ENCODE measurements at regions not wholly inside any gene's neighbourhood (a gene's known extent, or its start where the extent isn't known, plus 50 kb on each side); places are given as distances from the start of the nearest gene placed in this dataset.

DNA sequence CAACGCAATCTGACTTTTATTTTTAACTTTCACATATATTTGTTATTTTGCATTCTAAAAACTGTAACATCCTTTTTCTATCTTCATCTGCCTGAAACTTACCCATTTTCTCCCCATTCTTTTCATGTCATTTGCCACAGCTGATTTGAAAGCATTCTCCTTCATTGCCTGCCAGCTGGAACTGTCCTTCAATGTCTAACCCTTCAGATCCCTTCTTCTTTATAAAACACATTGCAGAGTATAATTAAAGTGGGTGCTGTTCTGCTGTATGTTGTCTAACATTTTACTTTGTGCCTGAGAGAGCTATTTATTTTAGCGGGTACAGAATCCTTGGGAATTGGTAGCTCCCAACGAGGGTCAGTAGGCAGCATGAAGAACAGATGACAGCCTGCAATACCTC is 827.4 kb downstream of the IGSF11 start:
- no peak for ATAC-seq
- 0 out of 2 replicates have a peak, but pooled peaks have one; percentile 37 for TF ChIP-seq TCF4 (CRISPR knock-in tag; IDR thresholded peaks at IDR 0.05; ENCODE audit: borderline replicate concordance)
- no peak for TF ChIP-seq POU6F1 (CRISPR knock-in tag; IDR thresholded peaks at IDR 0.05; ENCODE audit: borderline replicate concordance, low read depth)
- TF ChIP-seq, protein P1, sequence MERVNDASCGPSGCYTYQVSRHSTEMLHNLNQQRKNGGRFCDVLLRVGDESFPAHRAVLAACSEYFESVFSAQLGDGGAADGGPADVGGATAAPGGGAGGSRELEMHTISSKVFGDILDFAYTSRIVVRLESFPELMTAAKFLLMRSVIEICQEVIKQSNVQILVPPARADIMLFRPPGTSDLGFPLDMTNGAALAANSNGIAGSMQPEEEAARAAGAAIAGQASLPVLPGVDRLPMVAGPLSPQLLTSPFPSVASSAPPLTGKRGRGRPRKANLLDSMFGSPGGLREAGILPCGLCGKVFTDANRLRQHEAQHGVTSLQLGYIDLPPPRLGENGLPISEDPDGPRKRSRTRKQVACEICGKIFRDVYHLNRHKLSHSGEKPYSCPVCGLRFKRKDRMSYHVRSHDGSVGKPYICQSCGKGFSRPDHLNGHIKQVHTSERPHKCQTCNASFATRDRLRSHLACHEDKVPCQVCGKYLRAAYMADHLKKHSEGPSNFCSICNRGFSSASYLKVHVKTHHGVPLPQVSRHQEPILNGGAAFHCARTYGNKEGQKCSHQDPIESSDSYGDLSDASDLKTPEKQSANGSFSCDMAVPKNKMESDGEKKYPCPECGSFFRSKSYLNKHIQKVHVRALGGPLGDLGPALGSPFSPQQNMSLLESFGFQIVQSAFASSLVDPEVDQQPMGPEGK (CRISPR knock-in tag; IDR thresholded peaks at IDR 0.05; ENCODE audit: borderline replicate concordance) = no peak
- TF ChIP-seq, protein P2, sequence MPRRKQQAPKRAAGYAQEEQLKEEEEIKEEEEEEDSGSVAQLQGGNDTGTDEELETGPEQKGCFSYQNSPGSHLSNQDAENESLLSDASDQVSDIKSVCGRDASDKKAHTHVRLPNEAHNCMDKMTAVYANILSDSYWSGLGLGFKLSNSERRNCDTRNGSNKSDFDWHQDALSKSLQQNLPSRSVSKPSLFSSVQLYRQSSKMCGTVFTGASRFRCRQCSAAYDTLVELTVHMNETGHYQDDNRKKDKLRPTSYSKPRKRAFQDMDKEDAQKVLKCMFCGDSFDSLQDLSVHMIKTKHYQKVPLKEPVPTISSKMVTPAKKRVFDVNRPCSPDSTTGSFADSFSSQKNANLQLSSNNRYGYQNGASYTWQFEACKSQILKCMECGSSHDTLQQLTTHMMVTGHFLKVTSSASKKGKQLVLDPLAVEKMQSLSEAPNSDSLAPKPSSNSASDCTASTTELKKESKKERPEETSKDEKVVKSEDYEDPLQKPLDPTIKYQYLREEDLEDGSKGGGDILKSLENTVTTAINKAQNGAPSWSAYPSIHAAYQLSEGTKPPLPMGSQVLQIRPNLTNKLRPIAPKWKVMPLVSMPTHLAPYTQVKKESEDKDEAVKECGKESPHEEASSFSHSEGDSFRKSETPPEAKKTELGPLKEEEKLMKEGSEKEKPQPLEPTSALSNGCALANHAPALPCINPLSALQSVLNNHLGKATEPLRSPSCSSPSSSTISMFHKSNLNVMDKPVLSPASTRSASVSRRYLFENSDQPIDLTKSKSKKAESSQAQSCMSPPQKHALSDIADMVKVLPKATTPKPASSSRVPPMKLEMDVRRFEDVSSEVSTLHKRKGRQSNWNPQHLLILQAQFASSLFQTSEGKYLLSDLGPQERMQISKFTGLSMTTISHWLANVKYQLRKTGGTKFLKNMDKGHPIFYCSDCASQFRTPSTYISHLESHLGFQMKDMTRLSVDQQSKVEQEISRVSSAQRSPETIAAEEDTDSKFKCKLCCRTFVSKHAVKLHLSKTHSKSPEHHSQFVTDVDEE (CRISPR knock-in tag; IDR thresholded peaks at IDR 0.05) = no peak
- no peak for TF ChIP-seq ISL1 (CRISPR knock-in tag; IDR thresholded peaks at IDR 0.05)
- TF ChIP-seq GLIS3 (CRISPR knock-in tag; IDR thresholded peaks at IDR 0.05) = no peak
- no peak for TF ChIP-seq TOX (CRISPR knock-in tag; IDR thresholded peaks at IDR 0.05; ENCODE audit: borderline replicate concordance)
- no peak for TF ChIP-seq OSR1 (CRISPR knock-in tag; IDR thresholded peaks at IDR 0.05)
- TF ChIP-seq, protein P3, sequence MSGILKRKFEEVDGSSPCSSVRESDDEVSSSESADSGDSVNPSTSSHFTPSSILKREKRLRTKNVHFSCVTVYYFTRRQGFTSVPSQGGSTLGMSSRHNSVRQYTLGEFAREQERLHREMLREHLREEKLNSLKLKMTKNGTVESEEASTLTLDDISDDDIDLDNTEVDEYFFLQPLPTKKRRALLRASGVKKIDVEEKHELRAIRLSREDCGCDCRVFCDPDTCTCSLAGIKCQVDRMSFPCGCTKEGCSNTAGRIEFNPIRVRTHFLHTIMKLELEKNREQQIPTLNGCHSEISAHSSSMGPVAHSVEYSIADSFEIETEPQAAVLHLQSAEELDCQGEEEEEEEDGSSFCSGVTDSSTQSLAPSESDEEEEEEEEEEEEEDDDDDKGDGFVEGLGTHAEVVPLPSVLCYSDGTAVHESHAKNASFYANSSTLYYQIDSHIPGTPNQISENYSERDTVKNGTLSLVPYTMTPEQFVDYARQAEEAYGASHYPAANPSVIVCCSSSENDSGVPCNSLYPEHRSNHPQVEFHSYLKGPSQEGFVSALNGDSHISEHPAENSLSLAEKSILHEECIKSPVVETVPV (CRISPR knock-in tag; IDR thresholded peaks at IDR 0.05) = no peak

DNA sequence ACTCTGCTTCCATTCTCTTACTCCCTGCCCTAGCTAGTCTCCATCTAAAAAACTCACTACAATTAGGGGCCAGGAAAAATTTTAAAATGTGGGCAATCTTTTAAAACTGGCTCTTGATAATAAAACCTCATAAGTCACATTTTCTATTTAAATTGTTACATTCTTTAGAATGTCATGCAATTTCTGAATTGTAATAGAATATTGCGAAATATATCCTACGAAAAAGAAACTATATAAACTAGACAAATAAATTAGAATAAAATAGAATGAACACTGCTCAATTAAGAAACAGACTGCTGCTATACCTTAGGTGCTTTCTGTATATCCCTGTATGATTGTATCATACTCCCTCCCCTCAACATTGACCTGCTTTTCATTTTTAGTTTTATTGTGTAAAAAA is 826.0 kb downstream of the IGSF11 start:
- ATAC-seq = no peak
- TF ChIP-seq ZFP30 (CRISPR knock-in tag; IDR thresholded peaks at IDR 0.05) = no peak
- no peak for TF ChIP-seq OSR1 (CRISPR knock-in tag; IDR thresholded peaks at IDR 0.05)
- no peak for TF ChIP-seq ZFP3 (CRISPR knock-in tag; IDR thresholded peaks at IDR 0.05)
- TF ChIP-seq, protein P3 (CRISPR knock-in tag; IDR thresholded peaks at IDR 0.05) = no peak
- TF ChIP-seq, protein P2 (CRISPR knock-in tag; IDR thresholded peaks at IDR 0.05) = no peak
- TF ChIP-seq ARNTL (CRISPR knock-in tag; IDR thresholded peaks at IDR 0.05; ENCODE audit: borderline replicate concordance, low read depth) = no peak
- no peak for TF ChIP-seq RARB (CRISPR knock-in tag; IDR thresholded peaks at IDR 0.05)
- TF ChIP-seq PPARA (CRISPR knock-in tag; IDR thresholded peaks at IDR 0.05; ENCODE audit: borderline replicate concordance) = no peak
- TF ChIP-seq ESRRG (CRISPR knock-in tag; IDR thresholded peaks at IDR 0.05) = no peak
- TF ChIP-seq ZNF565 (CRISPR knock-in tag; conservative IDR thresholded peaks at IDR 0.05; ENCODE audit: low read depth) = no peak
- no peak for TF ChIP-seq BACH2 (CRISPR knock-in tag; IDR thresholded peaks at IDR 0.05; ENCODE audit: borderline replicate concordance)
- TF ChIP-seq ZNF70 (CRISPR knock-in tag; IDR thresholded peaks at IDR 0.05) = no peak
- no peak for TF ChIP-seq TCF4 (CRISPR knock-in tag; IDR thresholded peaks at IDR 0.05; ENCODE audit: borderline replicate concordance)
- no peak for TF ChIP-seq CSDC2 (CRISPR knock-in tag; IDR thresholded peaks at IDR 0.05)
- TF ChIP-seq, protein P4, sequence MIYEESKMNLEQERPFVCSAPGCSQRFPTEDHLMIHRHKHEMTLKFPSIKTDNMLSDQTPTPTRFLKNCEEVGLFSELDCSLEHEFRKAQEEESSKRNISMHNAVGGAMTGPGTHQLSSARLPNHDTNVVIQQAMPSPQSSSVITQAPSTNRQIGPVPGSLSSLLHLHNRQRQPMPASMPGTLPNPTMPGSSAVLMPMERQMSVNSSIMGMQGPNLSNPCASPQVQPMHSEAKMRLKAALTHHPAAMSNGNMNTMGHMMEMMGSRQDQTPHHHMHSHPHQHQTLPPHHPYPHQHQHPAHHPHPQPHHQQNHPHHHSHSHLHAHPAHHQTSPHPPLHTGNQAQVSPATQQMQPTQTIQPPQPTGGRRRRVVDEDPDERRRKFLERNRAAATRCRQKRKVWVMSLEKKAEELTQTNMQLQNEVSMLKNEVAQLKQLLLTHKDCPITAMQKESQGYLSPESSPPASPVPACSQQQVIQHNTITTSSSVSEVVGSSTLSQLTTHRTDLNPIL (CRISPR knock-in tag; IDR thresholded peaks at IDR 0.05; ENCODE audit: low read depth) = no peak
- no peak for TF ChIP-seq GLIS3 (CRISPR knock-in tag; IDR thresholded peaks at IDR 0.05)
- TF ChIP-seq, protein P1 (CRISPR knock-in tag; IDR thresholded peaks at IDR 0.05; ENCODE audit: borderline replicate concordance) = no peak
- no peak for TF ChIP-seq TOX (CRISPR knock-in tag; IDR thresholded peaks at IDR 0.05; ENCODE audit: borderline replicate concordance)
- TF ChIP-seq ZNF8 (CRISPR knock-in tag; IDR thresholded peaks at IDR 0.05) = no peak
- no peak for TF ChIP-seq POU6F1 (CRISPR knock-in tag; IDR thresholded peaks at IDR 0.05; ENCODE audit: borderline replicate concordance, low read depth)

Data from SK-N-SH treated with all-trans-retinoic acid at 6 μM for 48 hours (cell line).